GM19238 (cell line): ENCODE measurements at regions not wholly inside any gene's neighbourhood (a gene's known extent, or its start where the extent isn't known, plus 50 kb on each side); places are given as distances from the start of the nearest gene placed in this dataset.

ENCODE experiments used
- DNase-seq: peaks from one replicate; pipeline ENCODE4 v3.0.0; 2011; ENCODE audit warnings: low spot score; ENCODE audit not compliant: insufficient read length

- no peak for DNase-seq
These were observed 461.4 kb downstream of the TSN start for GRCh38 chr2:122216901-122217300.

DNA sequence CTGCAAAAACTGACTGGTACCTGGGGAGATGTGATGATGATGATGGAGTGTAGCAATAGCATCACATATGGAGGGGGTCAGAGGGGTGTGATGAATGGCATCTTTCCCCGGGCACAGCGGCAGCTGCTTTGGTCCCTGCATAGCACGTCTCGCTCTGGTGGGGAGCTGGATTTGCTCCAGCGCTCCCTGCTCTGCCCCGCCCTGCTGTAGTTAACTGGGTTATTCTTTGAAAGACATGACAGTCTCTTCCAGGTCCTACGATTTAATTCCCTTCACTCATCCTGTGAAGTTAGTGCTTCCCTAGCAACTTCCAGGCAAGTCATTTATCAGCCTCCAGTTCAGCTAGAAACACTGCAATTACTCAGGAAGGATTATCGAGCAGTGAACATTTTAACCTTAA, 463.1 kb downstream of the TSN start:
- no peak for DNase-seq

DNA sequence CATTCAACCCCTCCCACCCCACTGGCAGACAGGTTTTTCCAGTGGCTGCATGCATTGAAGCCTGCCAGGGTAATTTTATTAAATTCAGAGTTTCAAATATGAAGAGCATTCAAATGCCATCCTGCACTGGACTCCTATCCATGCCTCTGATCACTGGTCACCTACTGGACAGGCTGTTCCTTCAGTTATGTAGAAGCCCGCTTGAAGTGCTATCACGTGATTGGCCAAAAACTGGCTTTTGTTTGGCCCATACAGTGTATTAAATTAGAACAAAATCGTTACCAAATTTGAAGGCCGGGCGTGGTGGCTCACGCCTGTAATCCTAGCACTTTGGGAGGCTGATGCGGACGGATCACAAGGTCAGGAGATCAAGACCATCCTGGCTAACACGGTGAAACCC, 464.1 kb downstream of the TSN start:
- DNase-seq, result no peak

GRCh38 chr2:122221665-122222064, 466.2 kb downstream of the TSN start:
- DNase-seq, result no peak

DNA sequence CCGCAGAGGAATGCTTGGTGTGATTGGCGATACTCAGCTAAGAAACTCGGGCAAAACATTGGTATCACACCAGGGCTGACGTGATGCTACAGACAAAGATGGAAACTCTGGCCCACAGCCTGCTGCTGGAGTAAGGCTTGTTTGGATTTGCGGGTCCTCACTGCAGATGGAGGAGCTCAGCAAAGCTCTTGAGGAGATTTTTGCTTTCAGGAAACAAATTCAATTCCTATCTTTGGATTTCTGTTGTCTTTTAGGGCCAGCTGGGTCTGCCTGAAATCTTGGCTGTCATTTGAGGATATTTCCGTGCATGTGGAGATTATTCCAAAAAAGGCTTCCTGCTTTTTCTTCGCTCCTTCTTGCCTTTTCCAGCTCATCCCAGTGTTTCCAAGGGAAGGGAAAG, 475.8 kb downstream of the TSN start:
- DNase-seq, result no peak

GRCh38 chr2:122233372-122233771, 477.9 kb downstream of the TSN start:
- DNase-seq, result no peak

GRCh38 chr2:122236152-122236874, 480.9 kb downstream of the TSN start:
- no peak for DNase-seq

- DNase-seq, result no peak
These were observed 481.5 kb downstream of the TSN start for GRCh38 chr2:122236925-122237324.

GRCh38 chr2:122237450-122237849, 482.0 kb downstream of the TSN start:
- no peak for DNase-seq

- no peak for DNase-seq
These were observed 482.6 kb downstream of the TSN start for GRCh38 chr2:122238006-122238559.

DNA sequence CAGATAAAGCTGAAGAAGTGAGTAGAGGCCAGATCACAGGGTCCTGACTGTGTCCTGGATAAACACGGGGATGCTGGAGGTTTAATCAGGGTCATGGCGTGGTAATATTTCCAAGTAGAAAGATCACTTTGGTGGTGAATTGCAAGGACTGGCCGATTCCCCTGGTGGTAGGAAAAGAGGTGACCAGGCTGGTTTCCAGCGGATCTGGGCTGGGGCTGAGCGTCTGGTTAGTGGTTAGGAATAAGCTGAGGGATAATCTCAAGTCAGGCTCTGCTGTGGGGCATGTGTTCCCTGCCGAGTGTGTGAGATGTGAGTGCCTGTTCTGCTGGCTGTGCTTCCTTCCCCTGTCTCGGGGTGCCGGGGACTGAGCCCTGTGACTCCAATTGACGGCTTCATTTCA, 484.0 kb downstream of the TSN start:
- DNase-seq, result no peak

GRCh38 chr2:122244598-122245229, 489.3 kb downstream of the TSN start:
- no peak for DNase-seq

GRCh38 chr2:122249673-122250072, 494.2 kb downstream of the TSN start:
- DNase-seq, result no peak

DNA sequence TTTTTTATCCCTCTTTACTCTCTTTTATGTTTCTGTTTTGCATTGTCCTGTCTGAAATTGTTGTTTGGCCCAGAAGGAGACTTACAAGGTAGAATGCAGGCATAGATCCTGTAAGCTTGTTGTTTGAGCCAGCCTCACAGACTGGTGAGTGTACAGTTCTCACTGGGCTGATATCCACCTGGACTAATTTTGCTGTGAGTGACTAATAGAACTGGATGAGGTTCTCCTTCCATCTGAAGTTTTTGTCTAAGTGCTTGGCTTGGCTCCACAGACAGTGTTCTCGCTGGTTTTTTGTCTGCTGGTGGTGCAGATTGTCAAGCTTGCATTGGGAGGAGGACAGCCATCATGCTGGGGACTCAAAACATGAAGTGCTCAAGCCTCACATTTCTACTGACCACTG, 495.7 kb downstream of the TSN start:
- DNase-seq, result no peak

DNA sequence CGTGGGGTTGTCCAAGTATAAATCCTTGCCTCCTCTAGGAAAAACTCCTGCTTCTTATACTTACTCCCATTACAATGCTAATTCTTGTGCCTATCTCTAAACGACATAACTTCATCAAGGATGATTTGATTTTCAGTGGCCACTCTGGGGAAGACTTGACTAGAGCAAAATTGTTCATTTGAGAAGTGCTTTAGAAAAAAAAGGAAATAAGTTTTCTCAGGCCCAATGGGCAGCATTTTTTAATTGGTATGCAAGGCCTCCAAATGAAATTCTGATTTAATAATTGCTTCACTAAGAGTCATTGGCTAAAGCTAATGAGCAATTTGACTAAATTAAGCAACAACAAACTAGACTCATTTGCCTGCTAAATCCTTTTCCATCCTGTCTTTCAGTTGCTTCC, 496.1 kb downstream of the TSN start:
- no peak for DNase-seq

- no peak for DNase-seq
These were observed 500.5 kb downstream of the TSN start for GRCh38 chr2:122255924-122256323.

DNA sequence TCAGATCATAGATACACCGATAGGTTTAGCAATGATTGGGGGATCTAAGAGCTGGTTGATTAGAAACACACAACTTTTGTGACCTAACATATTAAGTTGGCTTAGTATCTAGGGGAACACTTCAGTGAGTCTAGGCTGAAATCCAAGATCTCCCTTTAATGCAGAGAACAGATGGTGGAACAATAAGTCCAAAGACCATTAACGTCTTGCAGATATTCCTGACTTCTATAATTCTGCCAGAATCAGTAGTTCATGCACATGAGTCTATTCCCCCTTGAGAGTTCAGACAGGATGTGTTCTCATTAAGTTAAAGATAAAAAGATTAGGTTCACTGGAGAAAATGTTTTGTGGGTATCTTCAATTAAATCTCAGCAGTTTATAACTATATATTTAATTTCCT, 506.5 kb downstream of the TSN start:
- no peak for DNase-seq

GRCh38 chr2:122263746-122264145, 508.3 kb downstream of the TSN start:
- DNase-seq, result no peak

DNA sequence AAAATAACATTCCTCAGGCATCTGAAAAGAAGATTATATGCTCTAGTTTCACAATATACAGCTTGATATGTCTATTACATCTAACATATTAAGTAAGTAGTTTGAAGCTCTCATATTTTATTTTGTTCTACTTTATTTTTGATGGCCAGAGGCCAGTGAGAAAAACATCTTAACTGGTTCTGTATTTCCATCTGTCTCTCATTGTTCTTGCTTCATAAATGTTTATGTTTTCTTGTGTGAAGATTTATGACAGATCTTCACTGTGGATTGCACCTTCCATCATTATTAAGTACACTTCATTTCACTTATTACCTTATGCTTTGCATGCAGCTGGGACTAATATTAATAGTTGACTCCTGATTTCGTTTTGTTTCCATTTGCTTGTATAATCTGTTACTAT, 511.2 kb downstream of the TSN start:
- DNase-seq, result no peak

- DNase-seq, result no peak
These were observed 512.5 kb downstream of the TSN start for GRCh38 chr2:122267947-122268346.

DNA sequence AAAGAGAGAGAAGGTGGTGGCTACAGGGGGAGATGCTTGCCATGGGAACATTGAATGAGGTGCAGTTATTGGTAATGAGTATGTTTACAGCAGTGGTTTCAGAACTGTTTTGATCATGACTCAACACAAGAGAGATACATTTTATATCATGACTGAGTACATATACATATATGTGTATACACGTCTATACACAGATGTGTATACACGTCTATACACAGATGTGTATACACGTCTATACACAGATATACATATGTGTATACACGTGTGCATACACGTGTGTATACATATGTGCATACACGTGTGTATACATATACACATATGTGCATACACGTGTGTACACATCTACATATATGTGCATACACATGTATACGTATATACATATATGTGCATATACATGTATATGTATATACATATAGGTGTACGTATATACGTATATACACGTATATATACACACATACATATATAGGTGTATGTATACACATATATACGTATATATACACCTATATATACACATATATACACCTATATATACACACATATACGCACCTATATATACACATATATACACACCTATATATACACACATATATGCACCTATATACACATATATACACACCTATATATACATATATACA, 518.5 kb downstream of the TSN start:
- DNase-seq, result no peak

DNA sequence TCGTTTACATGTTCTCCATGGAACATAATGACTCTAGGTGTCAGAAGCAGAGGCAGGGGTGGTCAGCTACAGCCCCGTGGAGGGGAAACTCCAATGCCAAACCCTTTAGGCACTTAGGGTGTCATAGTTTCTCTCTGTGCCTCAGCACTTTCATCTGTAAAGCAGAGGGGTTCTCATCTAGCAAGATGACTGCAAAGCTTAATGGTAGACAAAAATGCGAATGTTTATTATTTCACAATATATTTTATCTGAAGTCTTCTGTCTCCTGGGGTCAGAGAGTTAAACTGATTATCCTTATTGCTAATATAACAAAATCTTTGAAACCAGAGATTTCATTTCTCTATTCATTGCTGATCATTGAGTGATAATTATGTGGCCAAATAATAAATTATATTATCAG, 522.5 kb downstream of the TSN start:
- DNase-seq, result no peak

DNA sequence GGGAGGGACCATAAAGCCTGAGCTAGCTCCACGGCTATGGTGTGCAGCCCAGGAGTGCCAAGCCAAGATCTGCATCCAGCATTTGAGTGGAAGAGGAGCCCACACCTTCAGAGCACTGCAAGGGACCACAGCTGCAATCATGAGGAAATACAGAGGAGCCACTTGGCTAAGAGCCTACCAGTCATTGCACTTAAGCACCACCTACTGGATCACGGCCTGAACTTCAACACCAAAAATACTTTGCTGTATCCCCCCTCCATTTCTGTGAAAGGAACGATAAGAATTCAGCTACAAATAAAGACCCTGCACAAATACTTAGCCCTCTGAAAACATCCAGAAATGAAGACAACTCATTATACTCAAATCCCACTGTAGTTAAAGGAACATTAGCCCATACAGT, 545.3 kb downstream of the TSN start:
- DNase-seq, result no peak
